H1 (cell line): ENCODE measurements at regions not wholly inside any gene's neighbourhood (a gene's known extent, or its start where the extent isn't known, plus 50 kb on each side); places are given as distances from the start of the nearest gene placed in this dataset.

Source experiments
- CTCF ChIA-PET: fragments of 300-600 bp; sonication (Branson Sonifier 250); formaldehyde crosslinking; loops from one replicate; lab custom pipeline; 2021; ENCODE audit not compliant: partially characterized antibody; lab: Charles Lee
- POLR2A ChIA-PET: fragments of 300-600 bp; sonication (Branson Sonifier 250); formaldehyde crosslinking; loops from one replicate; lab custom pipeline; 2021; ENCODE audit warnings: inconsistent platforms; ENCODE audit not compliant: partially characterized antibody; lab: Charles Lee
- DNase-seq, 2 experiments: peaks; one replicate each; pipeline versions ENCODE4 v3.0.0 to v3.0.0-alpha.2; 2010 to 2022; ENCODE audit warnings: low spot score in 2 of 2, low read depth in 1 of 2, mixed read lengths in 1 of 2
- FAIRE-seq: peaks from 2 replicates; lab custom pipeline; 2011; peaks lifted over from hg19 to GRCh38; lab: Jason Lieb, UNC
- H2AFZ ChIP-seq: 2 replicates; pipeline ENCODE4 v1.8.1; 2012; ENCODE audit warnings: low read length, inconsistent platforms
- H2AK5ac ChIP-seq: 2 replicates; pipeline ENCODE4 v1.6.1; 2013; ENCODE audit warnings: low read depth, low read length
- H2BK120ac ChIP-seq: replicated peaks from 2 replicates; pipeline ENCODE3; 2013; ENCODE audit warnings: low read depth, low read length, inconsistent platforms
- H2BK12ac ChIP-seq: 2 replicates; pipeline ENCODE4 v1.6.1; 2013; ENCODE audit warnings: low read depth, low read length
- H2BK15ac ChIP-seq: 2 replicates; pipeline ENCODE4 v1.6.1; 2013; ENCODE audit warnings: low read length
- H2BK20ac ChIP-seq: 2 replicates; pipeline ENCODE4 v1.6.1; 2013; ENCODE audit warnings: low read length
- H2BK5ac ChIP-seq: 2 replicates; pipeline ENCODE4 v1.6.1; 2013; ENCODE audit warnings: low read depth, low read length
- H3K14ac ChIP-seq: 2 replicates; pipeline ENCODE4 v1.6.1; 2013; ENCODE audit warnings: inconsistent platforms; ENCODE audit not compliant: insufficient read length
- H3K18ac ChIP-seq: 2 replicates; pipeline ENCODE4 v1.6.1; 2013; ENCODE audit warnings: low read length; ENCODE audit errors: extremely low read depth
- H3K23ac ChIP-seq: 2 replicates; pipeline ENCODE4 v1.6.1; 2013; ENCODE audit warnings: inconsistent platforms; ENCODE audit not compliant: insufficient read length
- H3K23me2 ChIP-seq: 2 replicates; pipeline ENCODE4 v1.6.1; 2013; ENCODE audit warnings: low read depth, low read length
- H3K27ac ChIP-seq: 2 replicates; pipeline ENCODE4 v1.6.1; 2011; ENCODE audit warnings: low read depth, low read length, inconsistent platforms
- H3K27me3 ChIP-seq, 4 experiments: replicated peaks in 1 of 4; 1 replicate in 1 of 4; 2 replicates in 3 of 4; pipeline versions ENCODE4 v1.6.1 to v1.8.1; 2011 to 2013; ENCODE audit warnings: low read length in 3 of 4, mild to moderate bottlenecking in 3 of 4, inconsistent platforms in 2 of 4, mixed read lengths in 2 of 4, moderate library complexity in 1 of 4; ENCODE audit not compliant: control insufficient read depth in 3 of 4, insufficient read depth in 3 of 4; ENCODE audit errors: extremely low read depth in 1 of 4
- H3K36me3 ChIP-seq, 4 experiments: 2 replicates each; pipeline versions ENCODE4 v1.6.1 to v1.8.1; 2011 to 2013; ENCODE audit warnings: mild to moderate bottlenecking in 4 of 4, low read length in 3 of 4, moderate library complexity in 2 of 4, control low read depth in 1 of 4, inconsistent platforms in 1 of 4; ENCODE audit not compliant: insufficient read depth in 4 of 4, control insufficient read depth in 2 of 4
- H3K4ac ChIP-seq: replicated peaks from 2 replicates; pipeline ENCODE3; 2013; ENCODE audit warnings: low read length, low read depth, mixed read lengths, inconsistent platforms; ENCODE audit not compliant: insufficient read length
- H3K4me1 ChIP-seq, 4 experiments: replicated peaks in 1 of 4; 1 replicate in 1 of 4; 2 replicates in 3 of 4; pipeline versions ENCODE4 v1.6.1 to v1.8.1; 2011 to 2013; ENCODE audit warnings: low read length in 3 of 4, inconsistent platforms in 2 of 4, mixed read lengths in 1 of 4; ENCODE audit not compliant: insufficient read depth in 4 of 4, control insufficient read depth in 3 of 4
- H3K4me2 ChIP-seq, 2 experiments: 2 replicates each; pipeline versions ENCODE4 v1.6.1 to v1.8.1; 2011 to 2013; ENCODE audit warnings: low read depth in 2 of 2, low read length in 2 of 2, control low read depth in 1 of 2, inconsistent platforms in 1 of 2, mild to moderate bottlenecking in 1 of 2; ENCODE audit not compliant: insufficient read depth in 1 of 2
- H3K4me3 ChIP-seq, 4 experiments: fragments of 200-600, 300-600 bp in 1 of 4; sonication (generic), shearing (Covaris generic), sonication (Bioruptor Twin) in 1 of 4; 2 replicates each; pipeline versions ENCODE4 v1.5.1 to v1.8.1; 2011 to 2016; ENCODE audit warnings: low read length in 4 of 4, low read depth in 3 of 4, control low read depth in 2 of 4, inconsistent platforms in 2 of 4, mild to moderate bottlenecking in 2 of 4, mixed read lengths in 1 of 4, moderate library complexity in 1 of 4; ENCODE audit not compliant: insufficient read depth in 2 of 4; ENCODE audit errors: extremely low read depth in 1 of 4
- H3K56ac ChIP-seq: replicated peaks from 2 replicates; pipeline ENCODE3; 2013; ENCODE audit warnings: low read depth, mild to moderate bottlenecking, mixed read lengths, low read length, inconsistent platforms; ENCODE audit not compliant: insufficient read length
- H3K79me1 ChIP-seq: 2 replicates; pipeline ENCODE4 v1.6.1; 2013; ENCODE audit warnings: low read depth, low read length, control low read depth
- H3K79me2 ChIP-seq, 2 experiments: 2 replicates each; pipeline versions ENCODE4 v1.6.1 to v1.8.1; 2012 to 2013; ENCODE audit warnings: low read length in 2 of 2, mild to moderate bottlenecking in 2 of 2, inconsistent platforms in 1 of 2; ENCODE audit not compliant: insufficient read depth in 2 of 2, control insufficient read depth in 1 of 2
- H3K9ac ChIP-seq, 4 experiments: replicated peaks in 1 of 4; 1 replicate in 1 of 4; 2 replicates in 3 of 4; pipeline versions ENCODE4 v1.6.1 to v1.8.1; 2011 to 2013; ENCODE audit warnings: low read depth in 3 of 4, low read length in 3 of 4, control low read depth in 2 of 4, mild to moderate bottlenecking in 2 of 4, moderate library complexity in 2 of 4, inconsistent platforms in 1 of 4; ENCODE audit errors: extremely low read depth in 1 of 4
- H3K9me3 ChIP-seq, 2 experiments: 2 replicates each; pipeline versions ENCODE4 v1.6.1 to v1.8.1; 2012 to 2013; ENCODE audit warnings: mild to moderate bottlenecking in 2 of 2, moderate library complexity in 2 of 2, control low read depth in 1 of 2, inconsistent platforms in 1 of 2, low read depth in 1 of 2, low read length in 1 of 2, mixed read lengths in 1 of 2; ENCODE audit not compliant: insufficient read depth in 2 of 2
- H4K20me1 ChIP-seq, 2 experiments: replicated peaks in 1 of 2; 2 replicates each; pipeline versions ENCODE3 to v1.8.1; 2011 to 2013; ENCODE audit warnings: inconsistent platforms in 2 of 2, low read length in 2 of 2, mild to moderate bottlenecking in 1 of 2; ENCODE audit not compliant: insufficient read depth in 2 of 2, control insufficient read depth in 1 of 2
- H4K5ac ChIP-seq: 2 replicates; pipeline ENCODE4 v1.6.1; 2013; ENCODE audit warnings: low read length, low read depth, mixed read lengths, inconsistent platforms; ENCODE audit not compliant: insufficient read length
- H4K8ac ChIP-seq: 2 replicates; pipeline ENCODE4 v1.8.0; 2013; ENCODE audit warnings: mild to moderate bottlenecking, moderate library complexity, low read length, inconsistent platforms; ENCODE audit not compliant: insufficient read depth; ENCODE audit errors: extremely low read depth
- H4K91ac ChIP-seq: replicated peaks from 2 replicates; pipeline ENCODE3; 2013; ENCODE audit warnings: low read length, mixed read lengths, inconsistent platforms; ENCODE audit not compliant: insufficient read length
- ATF2 ChIP-seq: IDR thresholded peaks from 2 replicates; pipeline ENCODE4 v1.6.1; 2012; ENCODE audit warnings: low read length, inconsistent platforms
- CHD2 ChIP-seq: IDR thresholded peaks from 2 replicates; pipeline ENCODE4 v1.6.1; 2012; ENCODE audit warnings: low read length, improper control_type of control experiment
- CTCF ChIP-seq, 3 experiments: IDR thresholded peaks; 1 replicate in 2 of 3; 2 replicates in 1 of 3; pipeline versions ENCODE4 v1.5.1 to v1.6.1; 2011; ENCODE audit warnings: low read length in 3 of 3, mild to moderate bottlenecking in 3 of 3, inconsistent platforms in 2 of 3, low read depth in 1 of 3, moderate library complexity in 1 of 3; ENCODE audit not compliant: insufficient read depth in 1 of 3; ENCODE audit errors: control extremely low read depth in 1 of 3
- E2F6 ChIP-seq: IDR thresholded peaks from 2 replicates; pipeline ENCODE4 v1.6.1; 2012; ENCODE audit warnings: inconsistent platforms
- EP300 ChIP-seq, 2 experiments: IDR thresholded peaks; 1 replicate in 1 of 2; 2 replicates in 1 of 2; pipeline ENCODE4 v1.6.1; 2011 to 2012; ENCODE audit warnings: low read depth in 2 of 2, low read length in 2 of 2, mild to moderate bottlenecking in 2 of 2, borderline replicate concordance in 1 of 2, inconsistent platforms in 1 of 2, moderate library complexity in 1 of 2
- RFX5 ChIP-seq: IDR thresholded peaks from 2 replicates; pipeline ENCODE4 v1.6.1; 2011; ENCODE audit warnings: low read depth, low read length, improper control_type of control experiment, borderline replicate concordance
- WGBS, 2 experiments: shearing (Covaris generic) in 1 of 2; methylation state at CpG; one replicate each; pipeline versions ENCODE4 v1.1.6 to v1.1.7; 2013 to 2015; ENCODE audit warnings: low lambda C conversion rate in 2 of 2, mixed read lengths in 2 of 2, inconsistent platforms in 1 of 2, low coverage in 1 of 2, missing lambda C conversion rate in 1 of 2; ENCODE audit not compliant: insufficient replicate concordance in 2 of 2, insufficient coverage in 1 of 2, insufficient read length in 1 of 2; ENCODE audit errors: extremely low coverage in 1 of 2, missing lambda C conversion rate in 1 of 2; 5-methylcytosine and 5-hydroxymethylcytosine counted together

- no peak overlapping the region for H2BK15ac ChIP-seq
- FAIRE-seq (no peak), DNase-seq (no peak)
- no peaks in the 10 kb centered on the region for H3K79me2 ChIP-seq
- H3K18ac ChIP-seq, result no peak overlapping the region
- H3K79me1 ChIP-seq, result no peaks in the 10 kb centered on the region
- H3K4me3 ChIP-seq, result no peak overlapping the region
- no peak overlapping the region for H3K4me2 ChIP-seq
- POLR2A ChIA-PET, result interaction anchor here (1.5 kb wide), 1 partner anchor 18 kb away, joined by 3 read pairs; no protein-coding TSS in a partner anchor
- H4K5ac ChIP-seq, result no peak overlapping the region
- no peak overlapping the region for H2BK20ac ChIP-seq
- no peaks in the 10 kb centered on the region for H3K9me3 ChIP-seq
- no peak overlapping the region for H3K14ac ChIP-seq
- H2BK12ac ChIP-seq, result no peak overlapping the region
- H4K8ac ChIP-seq, result no peak overlapping the region
- H3K27me3 ChIP-seq, result no peaks in the 10 kb centered on the region
- no peak overlapping the region for H3K23ac ChIP-seq
- H3K9ac ChIP-seq, result no peak overlapping the region
- no peaks in the 10 kb centered on the region for H4K20me1 ChIP-seq
- no peak overlapping the region for H2AK5ac ChIP-seq
- CTCF ChIA-PET, result interaction anchor here (1.4 to 27.2 kb wide), 3 partner anchors 11 to 93 kb away, joined by 5 to 368 read pairs (median 6); partner anchors contain the start of gene HAO2
- no peaks in the 10 kb centered on the region for H3K36me3 ChIP-seq
- H3K23me2 ChIP-seq, result no peaks in the 10 kb centered on the region
- H3K4ac ChIP-seq, result no peak overlapping the region
- no peaks in the 10 kb centered on the region for H3K4me1 ChIP-seq
- H3K56ac ChIP-seq, result no peak overlapping the region
- no peak overlapping the region for H3K27ac ChIP-seq
- H2AFZ ChIP-seq, result no peak overlapping the region
- H2BK120ac ChIP-seq, result no peak overlapping the region
- 88% methylated on average over 7 of the region's 8 CpGs; no CpG with 5 or more reads in 1 of the 2 experiments for WGBS, 2 experiments
- H4K91ac ChIP-seq, result no peak overlapping the region
- no peak overlapping the region for H2BK5ac ChIP-seq
- no peak for TF ChIP-seq ATF2
- no peak for TF ChIP-seq EP300 (IDR thresholded peaks at IDR 0.05; ENCODE audit: borderline replicate concordance in 1 of 2, low read depth in 2 of 2, low read length in 2 of 2)
- TF ChIP-seq CTCF (IDR thresholded peaks at IDR 0.05; ENCODE audit: control extremely low read depth in 1 of 3, insufficient read depth in 1 of 3, low read depth in 1 of 3, low read length in 3 of 3), result no peak
- TF ChIP-seq E2F6, result no peak
- no peak for TF ChIP-seq RFX5
- TF ChIP-seq CHD2, result no peak
These were observed 88.9 kb upstream of the HAO2 start for GRCh38 chr1:119279456-119280381.
